HG03342 (cell line): ENCODE measurements at regions not wholly inside any gene's neighbourhood (a gene's known extent, or its start where the extent isn't known, plus 50 kb on each side); places are given as distances from the start of the nearest gene placed in this dataset.

Source experiments
- ATAC-seq: cut with Tn5 transposase; IDR thresholded peaks from one replicate; pipeline ENCODE4 v1.9.1; 2021; ENCODE audit warnings: mild to moderate bottlenecking, moderate library complexity; ENCODE audit not compliant: unreplicated experiment

GRCh38 chr11:29018631-29019030 is 910.4 kb downstream of the METTL15 start:
- ATAC-seq: no peak

GRCh38 chr11:29017941-29018340 is 909.8 kb downstream of the METTL15 start:
- no peak for ATAC-seq

- ATAC-seq: no peak
Measured at GRCh38 chr11:29012507-29012906, 904.3 kb downstream of the METTL15 start.

- ATAC-seq: no peak
Measured at GRCh38 chr11:29009426-29009825, 901.2 kb downstream of the METTL15 start.

GRCh38 chr11:29008481-29008880 is 900.3 kb downstream of the METTL15 start:
- no peak for ATAC-seq

- ATAC-seq: no peak
Measured at GRCh38 chr11:29006668-29007067, 898.5 kb downstream of the METTL15 start.

GRCh38 chr11:29005401-29005980 is 897.3 kb downstream of the METTL15 start:
- no peak for ATAC-seq

- no peak for ATAC-seq
Measured at GRCh38 chr11:29002816-29003215, 894.6 kb downstream of the METTL15 start.

- ATAC-seq: no peak
Measured at GRCh38 chr11:28999620-29000019, 891.4 kb downstream of the METTL15 start.

- ATAC-seq: no peak
Measured at GRCh38 chr11:28992996-28993395, 884.8 kb downstream of the METTL15 start.

GRCh38 chr11:28984231-28984630 is 876.0 kb downstream of the METTL15 start:
- no peak for ATAC-seq

GRCh38 chr11:28983780-28984179 is 875.6 kb downstream of the METTL15 start:
- ATAC-seq: no peak

- ATAC-seq: no peak
Measured at GRCh38 chr11:28981381-28981780, 873.2 kb downstream of the METTL15 start.

- no peak for ATAC-seq
Measured at GRCh38 chr11:28976801-28977145, 868.6 kb downstream of the METTL15 start.

- no peak for ATAC-seq
Measured at GRCh38 chr11:28976012-28976800, 868.0 kb downstream of the METTL15 start.

GRCh38 chr11:28969832-28970231 is 861.6 kb downstream of the METTL15 start:
- ATAC-seq: no peak

- ATAC-seq: no peak
Measured at GRCh38 chr11:28966951-28967350, 858.8 kb downstream of the METTL15 start.

GRCh38 chr11:28965819-28966218 is 857.6 kb downstream of the METTL15 start:
- no peak for ATAC-seq

GRCh38 chr11:28964811-28965210 is 856.6 kb downstream of the METTL15 start:
- no peak for ATAC-seq

- ATAC-seq: no peak
Measured at GRCh38 chr11:28963187-28963586, 855.0 kb downstream of the METTL15 start.

GRCh38 chr11:28962502-28962901 is 854.3 kb downstream of the METTL15 start:
- no peak for ATAC-seq

GRCh38 chr11:28961726-28962125 is 853.5 kb downstream of the METTL15 start:
- ATAC-seq: no peak

GRCh38 chr11:28956446-28956845 is 848.3 kb downstream of the METTL15 start:
- no peak for ATAC-seq
